ENCODE measurements at regions not wholly inside any gene's neighbourhood (a gene's known extent, or its start where the extent isn't known, plus 50 kb on each side); places are given as distances from the start of the nearest gene placed in this dataset.
"Not testable (repeated sequence)": the region's sequence is repeated elsewhere in the genome, so short reads cannot be mapped to it uniquely, and the experiment has no call there.

DNA sequence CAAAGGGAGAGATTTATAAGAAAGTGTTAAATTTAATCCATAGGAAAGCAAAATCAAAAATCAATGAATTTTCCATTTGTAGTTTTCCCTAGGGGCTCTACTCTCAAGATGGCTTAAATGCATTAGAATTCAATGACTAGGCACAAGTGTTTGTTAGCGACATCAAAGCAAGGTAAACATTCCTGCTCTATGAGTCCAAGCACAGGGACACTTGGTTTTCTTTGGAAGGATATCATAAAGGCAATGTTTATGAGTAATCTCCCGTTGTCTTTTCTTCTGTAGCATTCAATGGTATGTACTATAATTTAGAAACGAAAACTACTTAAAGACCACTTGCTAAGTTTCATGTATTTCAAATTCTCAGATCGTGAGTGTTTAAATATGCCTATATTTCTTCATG is 54.8 kb upstream of the ZNF717 start:
- not testable (repeated sequence) for TF ChIP-seq CTCF, POLR2A (IDR thresholded peaks at IDR 0.05)
